OCI-LY1 (cell line): ENCODE measurements at regions not wholly inside any gene's neighbourhood (a gene's known extent, or its start where the extent isn't known, plus 50 kb on each side); places are given as distances from the start of the nearest gene placed in this dataset.

Source experiments
- H2AFZ ChIP-seq: fragments of 200-600 bp; sonication (generic), shearing (Covaris generic); 2 replicates; pipeline ENCODE4 v1.6.0; 2014; ENCODE audit warnings: antibody characterized with exemption, mild to moderate bottlenecking, low read length
- H3F3A ChIP-seq: fragments of 200-600 bp; sonication (generic), shearing (Covaris generic); 2 replicates; pipeline ENCODE4 v1.6.0; 2014; ENCODE audit warnings: mild to moderate bottlenecking, antibody characterized with exemption, low read length, moderate library complexity; ENCODE audit not compliant: insufficient read depth
- H3K27ac ChIP-seq: fragments of 200-600 bp; sonication (generic); 2 replicates; pipeline ENCODE4 v1.5.1; 2014; ENCODE audit warnings: low read length, mixed run types, mild to moderate bottlenecking, low read depth; ENCODE audit not compliant: poor library complexity, severe bottlenecking
- H3K27me3 ChIP-seq: fragments of 200-600 bp; sonication (generic); 2 replicates; pipeline ENCODE4 v1.6.0; 2014; ENCODE audit warnings: antibody characterized with exemption, mild to moderate bottlenecking, low read length, moderate library complexity; ENCODE audit not compliant: insufficient read depth
- H3K36me3 ChIP-seq: fragments of 200-600 bp; sonication (generic); 2 replicates; pipeline ENCODE4 v1.6.1; 2014; ENCODE audit warnings: mild to moderate bottlenecking, antibody characterized with exemption, low read length, moderate library complexity, mixed read lengths; ENCODE audit not compliant: insufficient read depth
- H3K4me1 ChIP-seq: fragments of 200-600 bp; sonication (generic); 2 replicates; pipeline ENCODE4 v1.5.1; 2014; ENCODE audit warnings: mild to moderate bottlenecking, low read length, moderate library complexity; ENCODE audit not compliant: insufficient read depth, severe bottlenecking
- H3K4me2 ChIP-seq: fragments of 200-600 bp; sonication (generic), shearing (Covaris generic); 2 replicates; pipeline ENCODE4 v1.6.1; 2014; ENCODE audit warnings: low read length
- H3K4me3 ChIP-seq: fragments of 200-600 bp; sonication (generic); 2 replicates; pipeline ENCODE4 v1.5.1; 2014; ENCODE audit warnings: low read length, low read depth, mild to moderate bottlenecking, mixed read lengths; ENCODE audit not compliant: poor library complexity, severe bottlenecking
- H3K79me2 ChIP-seq: fragments of 200-600 bp; shearing (Covaris generic); 2 replicates; pipeline ENCODE4 v1.6.1; 2016; ENCODE audit warnings: mixed run types, low read length, mixed read lengths; ENCODE audit not compliant: insufficient read depth
- H3K9ac ChIP-seq: fragments of 200-600 bp; sonication (generic), shearing (Covaris generic); 2 replicates; pipeline ENCODE4 v1.6.1; 2014; ENCODE audit warnings: mild to moderate bottlenecking, low read length, mixed read lengths
- H3K9me2 ChIP-seq: fragments of 200-600 bp; sonication (generic), shearing (Covaris generic); 2 replicates; pipeline ENCODE4 v1.6.1; 2014; ENCODE audit warnings: low read depth, mild to moderate bottlenecking, low read length, mixed read lengths
- H3K9me3 ChIP-seq: fragments of 200-600 bp; shearing (Covaris generic); 2 replicates; pipeline ENCODE4 v1.6.1; 2014; ENCODE audit warnings: low read length, mixed read lengths
- H4K20me1 ChIP-seq: fragments of 200-600 bp; sonication (generic), shearing (Covaris generic); 2 replicates; pipeline ENCODE4 v1.6.0; 2016; ENCODE audit warnings: mild to moderate bottlenecking, low read length; ENCODE audit not compliant: insufficient read depth
- EZH2 ChIP-seq: fragments of 200-600 bp; sonication (generic), shearing (Covaris generic); IDR thresholded peaks from 2 replicates; pipeline ENCODE4 v1.8.0; 2017; ENCODE audit warnings: borderline replicate concordance, mixed run types, mild to moderate bottlenecking, antibody characterized with exemption, low read length, moderate library complexity, mixed read lengths
- TF ChIP-seq, protein P1 (sequence below): fragments of 200-600 bp; sonication (generic), shearing (Covaris generic); IDR thresholded peaks from 2 replicates; pipeline ENCODE4 v1.5.1; 2017; ENCODE audit warnings: mild to moderate bottlenecking, antibody characterized with exemption, low read length, moderate library complexity, mixed read lengths

DNA sequence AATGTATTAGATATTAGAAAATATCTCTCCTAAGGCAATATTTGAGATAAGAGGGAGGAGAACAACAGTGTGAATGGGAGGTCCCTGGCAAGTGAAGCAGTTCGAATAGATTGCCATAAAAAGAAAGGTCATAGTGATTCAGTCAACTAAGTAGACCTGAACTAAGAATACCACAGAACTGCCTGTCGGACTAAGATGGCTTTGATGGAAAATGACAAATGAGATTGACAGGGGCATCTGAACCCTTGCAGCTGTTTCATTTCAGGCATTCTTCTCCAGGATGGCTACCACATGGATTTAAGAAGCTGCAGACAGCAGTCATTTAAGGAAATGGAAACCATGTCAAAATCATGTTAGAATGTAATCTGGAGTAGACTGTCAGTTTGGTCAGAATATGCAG is 308.4 kb upstream of the MEF2C start:
- Histone ChIP-seq H3K9me3 (no peaks in the 10 kb centered on the region; the same call in 1 of the 2 replicates), H4K20me1 (no peaks in the 10 kb centered on the region), H3K27me3 (no peaks in the 10 kb centered on the region), H3K27ac (no peak overlapping the region), H2AFZ (no peak overlapping the region), H3F3A (no peaks in the 10 kb centered on the region), H3K9me2 (no peaks in the 10 kb centered on the region), H3K4me2 (no peak overlapping the region), H3K4me1 (no peaks in the 10 kb centered on the region), H3K4me3 (no peak overlapping the region), H3K36me3 (no peaks in the 10 kb centered on the region), H3K79me2 (no peaks in the 10 kb centered on the region), H3K9ac (no peak overlapping the region)
- TF ChIP-seq EZH2: no peak
- TF ChIP-seq, protein P1, sequence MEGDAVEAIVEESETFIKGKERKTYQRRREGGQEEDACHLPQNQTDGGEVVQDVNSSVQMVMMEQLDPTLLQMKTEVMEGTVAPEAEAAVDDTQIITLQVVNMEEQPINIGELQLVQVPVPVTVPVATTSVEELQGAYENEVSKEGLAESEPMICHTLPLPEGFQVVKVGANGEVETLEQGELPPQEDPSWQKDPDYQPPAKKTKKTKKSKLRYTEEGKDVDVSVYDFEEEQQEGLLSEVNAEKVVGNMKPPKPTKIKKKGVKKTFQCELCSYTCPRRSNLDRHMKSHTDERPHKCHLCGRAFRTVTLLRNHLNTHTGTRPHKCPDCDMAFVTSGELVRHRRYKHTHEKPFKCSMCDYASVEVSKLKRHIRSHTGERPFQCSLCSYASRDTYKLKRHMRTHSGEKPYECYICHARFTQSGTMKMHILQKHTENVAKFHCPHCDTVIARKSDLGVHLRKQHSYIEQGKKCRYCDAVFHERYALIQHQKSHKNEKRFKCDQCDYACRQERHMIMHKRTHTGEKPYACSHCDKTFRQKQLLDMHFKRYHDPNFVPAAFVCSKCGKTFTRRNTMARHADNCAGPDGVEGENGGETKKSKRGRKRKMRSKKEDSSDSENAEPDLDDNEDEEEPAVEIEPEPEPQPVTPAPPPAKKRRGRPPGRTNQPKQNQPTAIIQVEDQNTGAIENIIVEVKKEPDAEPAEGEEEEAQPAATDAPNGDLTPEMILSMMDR: no peak

DNA sequence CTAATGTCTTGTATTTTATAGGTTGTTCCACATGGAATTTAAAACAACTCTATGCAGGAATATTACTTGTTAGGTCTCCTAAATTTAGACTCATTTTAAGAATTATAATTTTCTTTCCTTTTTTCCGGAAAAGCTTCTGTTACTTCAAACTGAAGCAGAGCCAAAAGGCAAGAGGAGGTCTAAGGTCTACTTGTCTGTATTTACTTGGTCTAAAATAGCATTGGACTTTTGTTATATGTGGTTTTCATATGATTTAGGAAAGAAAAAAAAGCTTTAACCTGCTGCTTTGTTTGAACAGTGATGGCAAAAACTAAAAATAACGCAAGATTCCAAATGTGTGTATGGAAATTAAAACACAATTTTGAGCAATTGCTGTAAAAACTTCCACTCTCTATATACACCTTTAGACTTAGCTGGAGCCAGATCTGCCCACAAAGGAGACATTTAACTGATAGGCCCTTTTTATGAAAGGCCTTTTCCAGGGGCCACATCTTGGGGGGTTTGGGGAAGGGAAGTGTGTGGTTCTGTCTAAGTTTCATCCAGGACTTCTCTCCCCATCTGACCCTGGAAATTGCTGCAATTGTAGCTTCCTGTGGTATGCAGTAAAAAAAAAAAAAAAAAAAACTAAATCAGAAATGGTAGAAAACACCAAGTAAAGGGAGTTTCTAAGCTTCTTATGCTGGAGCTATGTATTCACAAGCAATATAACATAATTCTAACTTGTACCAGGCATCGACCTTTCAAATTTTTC is 307.7 kb upstream of the MEF2C start:
- H3K36me3 ChIP-seq: no peaks in the 10 kb centered on the region
- TF ChIP-seq EZH2: no peak
- TF ChIP-seq, protein P1: no peak
- no peaks in the 10 kb centered on the region for H3K9me2 ChIP-seq
- H3K9me3 ChIP-seq: no peaks in the 10 kb centered on the region; the same call in 1 of the 2 replicates
- H2AFZ ChIP-seq: 0 out of 2 replicates have a peak overlapping the region, but pooled peaks have one; percentile 50
- H4K20me1 ChIP-seq: no peaks in the 10 kb centered on the region
- H3K27ac ChIP-seq: no peak overlapping the region
- no peaks in the 10 kb centered on the region for H3K27me3 ChIP-seq
- no peaks in the 10 kb centered on the region for H3K79me2 ChIP-seq
- no peak overlapping the region for H3K9ac ChIP-seq
- H3F3A ChIP-seq: no peaks in the 10 kb centered on the region
- H3K4me3 ChIP-seq: no peak overlapping the region
- no peaks in the 10 kb centered on the region for H3K4me1 ChIP-seq
- H3K4me2 ChIP-seq: no peak overlapping the region

DNA sequence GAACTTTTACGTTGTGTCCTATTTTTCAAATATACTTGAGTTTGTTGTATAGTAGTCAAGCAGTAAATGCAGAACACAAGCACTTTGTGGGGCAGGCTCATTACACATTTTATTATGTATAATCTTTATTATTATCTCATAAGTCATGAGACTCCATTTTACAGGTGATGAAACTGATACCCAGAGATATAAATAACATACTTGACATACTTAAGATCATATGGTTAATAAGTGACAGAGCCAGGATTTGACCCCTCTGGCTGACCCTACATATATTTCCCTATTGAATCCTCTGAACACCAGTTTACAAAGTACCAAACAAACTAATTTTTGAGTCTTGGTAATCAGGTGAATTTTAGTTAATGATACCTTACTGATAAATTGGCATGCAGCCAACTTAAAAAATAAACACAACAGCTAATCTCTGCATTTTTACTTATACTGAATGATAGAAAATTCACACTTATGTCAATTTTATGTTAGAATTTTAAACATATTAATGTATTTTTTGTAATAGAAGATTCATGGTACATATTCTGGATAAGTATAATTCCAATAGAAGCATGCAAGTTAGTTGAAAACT is 305.0 kb upstream of the MEF2C start:
- Histone ChIP-seq H3K79me2 (no peaks in the 10 kb centered on the region), H3K27ac (no peak overlapping the region), H3K4me1 (no peaks in the 10 kb centered on the region), H3K4me3 (no peak overlapping the region), H3K9me2 (no peaks in the 10 kb centered on the region), H3K36me3 (no peaks in the 10 kb centered on the region), H4K20me1 (no peaks in the 10 kb centered on the region), H3F3A (no peaks in the 10 kb centered on the region), H3K9ac (no peak overlapping the region), H2AFZ (no peak overlapping the region), H3K9me3 (no peaks in the 10 kb centered on the region), H3K4me2 (no peak overlapping the region), H3K27me3 (no peaks in the 10 kb centered on the region)
- TF ChIP-seq, protein P1: no peak
- no peak for TF ChIP-seq EZH2
